Esophagus squamous epithelium (tissue), 4 donors: ENCODE measurements at regions not wholly inside any gene's neighbourhood (a gene's known extent, or its start where the extent isn't known, plus 50 kb on each side); places are given as distances from the start of the nearest gene placed in this dataset.

Experiments used
- CTCF ChIP-seq, 6 experiments: fragments of 450-650 bp in 4 of 6; fragments of 200-600 bp in 2 of 6; sonication (generic) in 2 of 6; IDR thresholded peaks; one replicate each; pipeline ENCODE4 v1.5.1; 2016 to 2019; ENCODE audit warnings: antibody characterized with exemption in 6 of 6, mild to moderate bottlenecking in 4 of 6, moderate library complexity in 4 of 6
- POLR2A ChIP-seq, 4 donors: fragments of 450-650 bp; IDR thresholded peaks; one replicate each; pipeline ENCODE4 v1.6.1; 2017; ENCODE audit warnings: antibody characterized with exemption in 4 of 4, mild to moderate bottlenecking in 4 of 4, moderate library complexity in 3 of 4

GRCh38 chr3:6088433-6088832, 772.5 kb upstream of the GRM7 start:
- TF ChIP-seq POLR2A (IDR thresholded peaks at IDR 0.05) = no peak
- TF ChIP-seq CTCF (IDR thresholded peaks at IDR 0.05) = no peak
